ENCODE measurements at regions not wholly inside any gene's neighbourhood (a gene's known extent, or its start where the extent isn't known, plus 50 kb on each side); places are given as distances from the start of the nearest gene placed in this dataset.

GRCh38 chr2:234363011-234363487 is 133.8 kb downstream of the ARL4C start:
- TF ChIP-seq, protein P1, sequence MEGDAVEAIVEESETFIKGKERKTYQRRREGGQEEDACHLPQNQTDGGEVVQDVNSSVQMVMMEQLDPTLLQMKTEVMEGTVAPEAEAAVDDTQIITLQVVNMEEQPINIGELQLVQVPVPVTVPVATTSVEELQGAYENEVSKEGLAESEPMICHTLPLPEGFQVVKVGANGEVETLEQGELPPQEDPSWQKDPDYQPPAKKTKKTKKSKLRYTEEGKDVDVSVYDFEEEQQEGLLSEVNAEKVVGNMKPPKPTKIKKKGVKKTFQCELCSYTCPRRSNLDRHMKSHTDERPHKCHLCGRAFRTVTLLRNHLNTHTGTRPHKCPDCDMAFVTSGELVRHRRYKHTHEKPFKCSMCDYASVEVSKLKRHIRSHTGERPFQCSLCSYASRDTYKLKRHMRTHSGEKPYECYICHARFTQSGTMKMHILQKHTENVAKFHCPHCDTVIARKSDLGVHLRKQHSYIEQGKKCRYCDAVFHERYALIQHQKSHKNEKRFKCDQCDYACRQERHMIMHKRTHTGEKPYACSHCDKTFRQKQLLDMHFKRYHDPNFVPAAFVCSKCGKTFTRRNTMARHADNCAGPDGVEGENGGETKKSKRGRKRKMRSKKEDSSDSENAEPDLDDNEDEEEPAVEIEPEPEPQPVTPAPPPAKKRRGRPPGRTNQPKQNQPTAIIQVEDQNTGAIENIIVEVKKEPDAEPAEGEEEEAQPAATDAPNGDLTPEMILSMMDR (conservative IDR thresholded peaks at IDR 0.05 in 1 of 2, IDR thresholded peaks at IDR 0.05 in 1 of 2; ENCODE audit: low read depth in 1 of 2, low read length in 2 of 2), result no peak
- TF ChIP-seq EZH2 (IDR thresholded peaks at IDR 0.05; ENCODE audit: low read length, missing control alignments), result no peak

Measured in fibroblast of lung (primary cell).